GM18505 (cell line): ENCODE measurements at regions not wholly inside any gene's neighbourhood (a gene's known extent, or its start where the extent isn't known, plus 50 kb on each side); places are given as distances from the start of the nearest gene placed in this dataset.

Experiments
- ATAC-seq: cut with Tn5 transposase; IDR thresholded peaks from one replicate; pipeline ENCODE4 v1.9.1; 2021; ENCODE audit not compliant: unreplicated experiment
- POLR2A ChIP-seq: IDR thresholded peaks from 4 replicates; pipeline ENCODE4 v1.6.1; 2011; ENCODE audit warnings: borderline replicate concordance; ENCODE audit not compliant: insufficient read depth, insufficient read length; ENCODE audit errors: extremely low read depth

DNA sequence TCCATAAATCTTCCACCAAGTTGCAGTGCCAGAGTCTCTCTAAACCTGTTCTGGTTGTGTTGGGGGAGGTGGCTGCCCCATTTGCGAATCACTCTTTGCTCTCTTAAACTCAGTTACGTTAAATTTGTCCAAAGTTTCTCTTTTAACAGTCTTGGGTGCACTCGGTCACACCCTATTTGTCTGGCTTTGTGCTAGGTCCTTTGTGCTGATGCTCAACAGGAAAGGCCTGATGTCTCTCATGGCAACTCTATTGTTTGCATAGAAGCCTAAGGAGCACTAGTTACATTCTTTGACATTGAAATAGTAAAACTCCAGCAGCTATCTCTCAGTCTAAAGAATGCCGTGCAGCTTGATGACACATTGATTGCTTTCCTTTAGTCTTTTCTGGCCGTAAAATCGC, 105.1 kb downstream of the TRMT11 start:
- no peak for ATAC-seq
- no peak for TF ChIP-seq POLR2A

DNA sequence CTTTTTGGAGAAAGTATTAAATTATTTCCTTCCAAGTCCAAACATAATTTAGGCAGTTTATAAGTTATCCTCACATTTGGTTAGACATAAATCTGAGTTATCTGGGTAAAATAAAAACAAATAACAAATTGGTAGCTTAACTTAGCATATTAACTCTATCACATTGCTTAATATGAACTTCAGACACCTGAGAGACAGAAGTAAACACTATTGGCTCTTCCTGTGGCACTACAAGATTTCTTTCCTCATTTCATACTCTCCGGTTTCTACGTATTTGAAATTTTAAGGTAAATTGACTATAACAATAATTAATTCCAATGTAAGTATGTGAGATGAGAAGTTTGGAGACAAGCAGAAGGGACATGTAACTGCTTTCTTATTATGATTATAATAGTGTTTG, 106.8 kb downstream of the TRMT11 start:
- TF ChIP-seq POLR2A = no peak
- no peak for ATAC-seq

DNA sequence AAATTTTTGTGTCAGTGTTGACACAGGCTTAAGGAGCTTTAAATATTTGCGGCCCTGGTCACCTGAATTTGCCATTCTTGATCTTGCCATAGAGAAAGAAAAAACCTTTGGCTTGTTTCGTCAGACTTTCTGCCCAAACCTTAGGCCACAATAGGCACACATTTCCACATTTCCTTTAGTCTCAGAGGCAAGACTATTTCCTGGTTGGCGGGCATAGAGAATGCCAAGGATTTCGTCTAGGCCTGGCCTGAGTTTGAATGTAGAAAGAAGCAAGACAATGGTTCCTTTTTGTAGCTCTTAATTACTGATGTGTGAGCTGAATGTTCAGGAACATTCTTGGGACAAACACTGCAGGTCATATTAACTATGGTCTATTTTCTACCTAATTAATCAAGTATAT, 108.1 kb downstream of the TRMT11 start:
- TF ChIP-seq POLR2A = no peak
- no peak for ATAC-seq

DNA sequence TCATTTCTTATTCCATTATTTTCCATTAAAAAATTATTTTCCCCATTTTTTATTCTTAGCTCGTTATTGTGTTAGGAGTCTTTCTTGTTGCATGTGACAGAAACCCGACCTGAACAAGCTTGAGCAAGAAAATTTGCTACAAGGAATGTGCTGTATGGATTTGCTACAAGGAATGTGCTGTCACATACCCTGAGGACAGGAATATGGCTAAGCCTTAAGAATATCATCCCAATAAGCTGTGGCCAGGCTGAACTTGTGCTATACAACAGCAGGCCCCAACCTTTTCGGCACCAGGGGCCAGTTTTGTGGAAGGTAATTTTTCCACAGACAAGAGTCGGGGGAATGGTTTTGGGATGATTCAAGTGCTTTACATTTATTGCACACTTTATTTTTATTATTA, 114.0 kb downstream of the TRMT11 start:
- ATAC-seq = no peak
- no peak for TF ChIP-seq POLR2A

DNA sequence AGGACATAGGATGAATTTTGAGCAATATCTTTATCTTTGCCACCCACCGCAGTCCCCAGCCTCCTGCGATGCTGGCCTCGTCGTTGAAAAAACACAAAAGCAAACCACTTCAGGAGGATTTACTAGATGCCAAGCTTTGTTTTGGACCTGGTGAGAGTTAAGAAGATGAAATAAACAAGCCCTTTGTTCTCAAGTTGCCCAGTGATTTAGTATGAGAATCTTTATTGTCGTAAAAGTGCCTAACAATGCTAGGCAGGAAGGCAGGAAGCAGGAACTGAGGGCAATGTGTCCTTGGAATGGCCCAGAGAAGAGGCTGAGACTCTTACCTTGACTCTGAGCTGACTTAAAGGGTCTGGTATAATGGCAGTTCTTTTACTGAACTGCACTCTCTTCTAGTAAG, 116.0 kb downstream of the TRMT11 start:
- no peak for ATAC-seq
- no peak for TF ChIP-seq POLR2A

DNA sequence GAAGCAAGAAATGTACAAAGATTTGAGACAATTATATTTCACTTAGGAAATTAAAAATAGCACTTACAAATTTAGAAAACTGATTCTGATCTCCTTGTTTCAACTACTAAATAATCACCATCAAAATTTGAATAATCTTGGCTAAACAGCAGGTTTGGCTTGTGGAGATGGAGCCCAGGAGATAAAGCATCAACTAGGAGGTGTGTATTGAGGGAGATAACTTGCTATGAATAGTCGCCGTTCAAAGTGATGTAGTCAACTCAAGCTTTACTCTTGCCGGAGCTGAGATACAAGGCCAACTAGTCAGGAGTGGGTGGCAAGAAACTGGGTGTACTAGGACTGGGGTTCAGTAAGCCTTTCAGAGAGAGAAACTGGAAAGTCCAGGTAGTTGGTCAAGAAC, 117.7 kb downstream of the TRMT11 start:
- ATAC-seq = no peak
- no peak for TF ChIP-seq POLR2A

DNA sequence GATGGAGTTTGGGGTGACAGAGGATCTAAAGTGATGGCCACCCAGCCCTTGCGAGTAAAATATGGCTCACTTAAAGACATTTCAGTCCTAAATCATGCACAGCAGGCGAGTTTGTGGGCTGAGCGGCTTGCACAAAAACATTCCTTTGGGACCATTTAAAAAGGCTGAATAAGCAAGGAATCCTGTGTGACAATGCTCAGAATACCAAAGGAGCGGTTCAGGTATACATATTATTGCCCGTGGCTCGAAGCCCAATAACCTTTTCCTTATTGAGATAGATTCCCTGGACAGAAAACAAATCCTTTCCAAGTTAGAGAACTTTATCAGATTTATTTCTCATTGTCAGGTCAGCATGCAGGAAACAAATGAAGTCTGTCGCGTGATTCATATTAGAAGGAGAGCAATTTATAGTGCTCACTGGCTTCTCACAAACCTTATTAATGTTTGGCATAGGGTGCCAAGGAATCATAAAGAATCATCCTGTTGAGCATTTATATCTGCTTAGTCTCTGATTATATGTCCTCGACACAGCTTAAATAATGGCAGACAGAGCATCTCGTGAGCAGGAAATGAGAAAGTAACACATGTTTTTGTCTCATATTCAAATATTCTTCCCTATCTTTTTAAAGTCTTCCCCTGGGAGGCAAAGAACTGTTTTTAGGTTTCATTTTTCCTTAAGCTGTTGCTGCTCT, 121.3 kb downstream of the TRMT11 start:
- no peak for TF ChIP-seq POLR2A
- no peak for ATAC-seq

DNA sequence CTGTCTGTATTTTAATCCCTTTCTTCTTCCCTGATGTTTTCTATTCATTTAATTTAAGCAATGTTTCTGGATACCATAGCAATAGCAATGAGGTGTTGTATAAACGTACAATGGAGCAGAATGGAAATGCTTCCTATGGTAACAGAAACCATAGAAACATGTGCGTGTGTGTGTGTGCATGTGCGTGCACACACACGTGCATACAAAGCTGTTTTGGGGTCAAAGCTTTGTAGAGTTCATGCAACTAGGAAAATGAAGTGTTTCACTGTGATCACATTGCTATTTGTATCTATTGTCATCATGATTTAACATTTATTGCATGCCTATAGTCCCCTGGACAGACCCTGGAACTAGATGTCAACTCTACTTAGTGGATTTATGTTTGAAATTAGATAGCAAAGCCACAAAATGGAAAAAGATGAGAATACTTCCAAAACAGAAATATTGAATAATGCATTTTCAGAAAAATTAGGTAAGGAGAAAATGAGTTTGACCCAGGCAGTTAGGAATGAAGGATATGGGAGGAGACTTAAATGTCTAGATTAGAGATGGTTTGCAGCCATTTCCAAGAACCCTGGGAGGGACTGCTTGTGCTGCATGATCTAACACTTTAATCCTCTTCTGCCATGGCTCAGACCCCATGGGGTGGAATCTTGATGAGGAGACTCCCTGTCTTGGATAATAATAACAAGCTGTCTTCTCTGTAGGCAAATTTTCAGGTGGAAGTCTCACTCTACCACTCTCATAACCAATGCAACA, 124.4 kb downstream of the TRMT11 start:
- TF ChIP-seq POLR2A = no peak
- ATAC-seq = no peak

DNA sequence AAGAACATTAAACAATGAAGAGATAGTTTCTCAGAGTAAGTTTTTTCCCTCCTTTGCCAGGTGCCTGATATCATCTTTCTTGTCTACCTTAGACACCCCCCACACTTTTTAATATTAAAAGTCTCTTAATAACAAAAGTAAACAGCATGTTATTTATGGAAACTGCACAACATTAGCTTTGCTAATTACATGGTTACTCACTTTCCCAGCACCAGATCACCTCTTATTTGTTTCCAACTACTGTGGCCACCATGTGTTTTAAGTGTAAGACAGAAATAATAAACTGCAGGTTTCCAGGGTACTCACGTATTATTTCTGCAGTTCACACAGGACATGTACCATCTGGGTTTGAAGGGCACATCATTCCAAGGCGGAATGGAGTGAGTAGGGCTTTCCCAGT, 125.0 kb downstream of the TRMT11 start:
- ATAC-seq = no peak
- TF ChIP-seq POLR2A = no peak

DNA sequence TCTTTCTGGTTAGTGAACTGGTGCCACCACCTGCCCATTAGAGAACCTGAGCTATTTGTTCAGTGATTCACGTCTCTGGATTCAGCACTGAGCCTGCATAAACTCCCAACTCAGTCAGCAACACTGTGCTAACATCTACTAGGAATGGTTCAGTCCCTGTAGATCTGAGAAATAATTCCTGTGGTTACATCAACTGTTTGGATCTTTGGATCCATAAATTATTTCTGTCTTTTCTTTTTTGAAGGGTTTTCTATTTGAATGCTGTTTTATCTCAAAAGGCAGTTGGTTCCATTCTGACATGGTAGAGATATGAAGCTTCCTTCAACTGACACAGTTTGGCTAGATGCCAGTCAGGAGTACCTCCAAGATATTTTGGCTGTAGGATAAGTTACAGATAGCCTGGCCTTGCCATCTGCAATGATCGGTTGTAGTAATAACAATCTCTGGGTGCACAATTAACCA, 125.9 kb downstream of the TRMT11 start:
- no peak for ATAC-seq
- no peak for TF ChIP-seq POLR2A

DNA sequence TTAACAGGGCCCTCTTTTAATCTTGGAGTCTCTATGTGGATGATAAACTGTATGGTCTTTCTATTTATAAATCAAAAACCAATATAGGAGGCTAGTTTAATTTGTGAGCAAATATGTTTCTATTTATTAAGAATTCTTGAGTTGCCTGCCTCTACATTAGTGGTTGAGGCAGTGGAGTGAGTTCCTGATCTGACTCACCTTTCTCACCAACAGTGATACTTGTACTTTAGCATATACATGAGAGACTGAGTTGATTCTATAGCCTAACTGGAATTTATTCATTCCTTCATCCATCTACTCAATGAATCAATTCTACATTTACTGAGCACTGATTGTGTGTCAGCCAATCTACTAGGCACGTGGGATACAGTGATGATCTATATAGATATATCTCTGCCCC, 126.9 kb downstream of the TRMT11 start:
- TF ChIP-seq POLR2A = no peak
- no peak for ATAC-seq

DNA sequence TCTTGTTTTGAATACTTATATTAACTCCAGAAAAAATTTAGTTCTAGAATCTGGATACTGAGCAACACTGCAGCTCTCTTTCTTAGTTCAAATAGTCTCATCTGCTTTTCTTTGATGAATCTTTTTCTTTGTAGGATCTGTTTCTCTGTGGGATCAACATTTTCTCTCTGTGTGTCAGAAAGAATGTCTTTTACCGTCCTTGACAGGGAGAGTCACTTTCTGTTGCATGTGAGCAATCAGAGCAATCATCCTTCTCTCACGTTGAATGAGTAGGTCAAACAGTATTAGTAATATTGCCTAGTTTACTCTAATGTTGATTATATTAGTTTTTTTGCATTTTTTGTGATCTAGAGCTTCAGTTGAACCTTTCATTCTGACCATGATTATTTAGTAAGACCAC, 130.9 kb downstream of the TRMT11 start:
- TF ChIP-seq POLR2A = no peak
- no peak for ATAC-seq

DNA sequence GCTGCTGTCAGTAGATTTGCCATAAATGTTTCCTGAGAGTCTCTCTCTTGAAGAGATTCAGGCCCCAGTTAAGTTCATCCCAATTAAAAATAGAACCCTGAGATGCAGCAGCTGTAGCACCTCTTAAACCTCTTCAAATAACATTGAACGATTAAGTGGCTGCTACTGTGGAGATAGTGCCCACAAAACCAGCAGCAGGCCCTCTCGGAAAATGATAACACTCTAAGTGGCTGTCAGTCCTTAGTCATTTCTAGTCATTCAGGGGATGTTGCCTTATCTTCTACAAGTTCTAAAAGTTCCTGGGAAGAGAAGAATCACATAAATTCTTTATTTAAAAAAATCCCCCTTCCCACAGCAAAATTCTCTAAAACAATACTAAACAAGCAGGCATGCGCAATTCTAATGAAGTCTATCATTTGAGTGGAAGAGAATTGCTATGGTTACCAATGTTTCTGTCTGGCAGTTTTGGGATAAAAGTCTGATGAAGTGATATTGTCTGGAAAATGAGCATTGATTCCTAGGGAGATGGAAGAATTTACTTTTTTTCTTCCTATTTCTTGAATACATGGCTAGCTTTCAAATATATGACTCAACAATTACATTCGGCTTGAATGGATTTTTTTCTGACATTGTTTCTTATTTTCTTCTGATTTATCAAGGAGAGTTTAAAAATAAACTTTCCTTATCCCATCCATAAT, 131.9 kb downstream of the TRMT11 start:
- TF ChIP-seq POLR2A = no peak
- no peak for ATAC-seq

DNA sequence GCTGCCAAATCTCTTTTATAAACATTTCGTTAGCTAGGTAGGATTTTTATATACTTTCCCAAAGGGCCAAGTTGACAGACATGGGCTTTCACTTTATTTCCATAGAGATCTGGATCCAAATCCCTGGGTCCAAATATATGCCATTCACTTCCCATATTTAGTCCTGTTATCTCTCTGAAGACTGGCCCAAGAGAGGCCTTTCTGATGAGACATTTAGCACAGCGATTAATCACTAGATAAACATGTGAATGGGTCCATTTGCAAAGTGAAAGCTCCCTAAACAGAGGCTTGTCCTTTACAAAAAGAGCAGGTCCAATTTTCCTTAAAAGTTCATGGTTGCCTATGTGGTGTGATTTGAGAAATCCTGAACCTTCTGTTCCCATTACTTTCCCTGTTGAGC, 132.6 kb downstream of the TRMT11 start:
- ATAC-seq = no peak
- TF ChIP-seq POLR2A = no peak
